ENCODE measurements at regions not wholly inside any gene's neighbourhood (a gene's known extent, or its start where the extent isn't known, plus 50 kb on each side); places are given as distances from the start of the nearest gene placed in this dataset.

- Histone ChIP-seq H3K4me1 (ENCODE audit: control insufficient read depth in 4 of 4, insufficient read depth in 4 of 4, low read length in 3 of 4) (no peaks in the 10 kb centered on the region), H3K27me3 (ENCODE audit: control insufficient read depth in 4 of 4, insufficient read depth in 4 of 4, low read length in 3 of 4) (no peaks in the 10 kb centered on the region), H3K27ac (ENCODE audit: low read depth in 1 of 2, low read length in 2 of 2) (no peak overlapping the region), H3K36me3 (ENCODE audit: control insufficient read depth in 4 of 4, insufficient read depth in 3 of 4, low read depth in 1 of 4, low read length in 3 of 4) (no peaks in the 10 kb centered on the region), H3K4me3 (ENCODE audit: low read depth in 1 of 3, low read length in 3 of 3) (no peak overlapping the region), H3K9ac (ENCODE audit: low read depth in 1 of 2, low read length in 2 of 2) (no peak overlapping the region), H3K9me3 (ENCODE audit: control insufficient read depth in 4 of 4, low read length in 3 of 4) (peaks cover 0 to 12% (median 3%) of the 10 kb centered on the region in 4 donors)
- DNase-seq (ENCODE audit: low spot score): no peak
- TF ChIP-seq NR2F2 (IDR thresholded peaks at IDR 0.05): no peak
- no peak for TF ChIP-seq RXRA (IDR thresholded peaks at IDR 0.05)
- no peak for TF ChIP-seq ZBTB33 (IDR thresholded peaks at IDR 0.05)
- no peak for TF ChIP-seq JUND (IDR thresholded peaks at IDR 0.05)
- TF ChIP-seq, protein P1, sequence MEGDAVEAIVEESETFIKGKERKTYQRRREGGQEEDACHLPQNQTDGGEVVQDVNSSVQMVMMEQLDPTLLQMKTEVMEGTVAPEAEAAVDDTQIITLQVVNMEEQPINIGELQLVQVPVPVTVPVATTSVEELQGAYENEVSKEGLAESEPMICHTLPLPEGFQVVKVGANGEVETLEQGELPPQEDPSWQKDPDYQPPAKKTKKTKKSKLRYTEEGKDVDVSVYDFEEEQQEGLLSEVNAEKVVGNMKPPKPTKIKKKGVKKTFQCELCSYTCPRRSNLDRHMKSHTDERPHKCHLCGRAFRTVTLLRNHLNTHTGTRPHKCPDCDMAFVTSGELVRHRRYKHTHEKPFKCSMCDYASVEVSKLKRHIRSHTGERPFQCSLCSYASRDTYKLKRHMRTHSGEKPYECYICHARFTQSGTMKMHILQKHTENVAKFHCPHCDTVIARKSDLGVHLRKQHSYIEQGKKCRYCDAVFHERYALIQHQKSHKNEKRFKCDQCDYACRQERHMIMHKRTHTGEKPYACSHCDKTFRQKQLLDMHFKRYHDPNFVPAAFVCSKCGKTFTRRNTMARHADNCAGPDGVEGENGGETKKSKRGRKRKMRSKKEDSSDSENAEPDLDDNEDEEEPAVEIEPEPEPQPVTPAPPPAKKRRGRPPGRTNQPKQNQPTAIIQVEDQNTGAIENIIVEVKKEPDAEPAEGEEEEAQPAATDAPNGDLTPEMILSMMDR (IDR thresholded peaks at IDR 0.05; ENCODE audit: low read depth, low read length, missing input control): no peak
- TF ChIP-seq HNF4A (conservative IDR thresholded peaks at IDR 0.05): no peak
- TF ChIP-seq ATF3 (IDR thresholded peaks at IDR 0.05): no peak
- WGBS: 87% methylated on average over 29 of the region's 29 CpGs
Observed at GRCh38 chr2:238600506-238601432, 174.0 kb downstream of the ASB1 start.

- Histone ChIP-seq H3K9ac (ENCODE audit: low read depth in 1 of 2, low read length in 2 of 2) (no peak overlapping the region), H3K27me3 (ENCODE audit: control insufficient read depth in 4 of 4, insufficient read depth in 4 of 4, low read length in 3 of 4) (no peaks in the 10 kb centered on the region), H3K27ac (ENCODE audit: low read depth in 1 of 2, low read length in 2 of 2) (no peak overlapping the region), H3K4me1 (ENCODE audit: control insufficient read depth in 4 of 4, insufficient read depth in 4 of 4, low read length in 3 of 4) (no peaks in the 10 kb centered on the region), H3K4me3 (ENCODE audit: low read depth in 1 of 3, low read length in 3 of 3) (no peak overlapping the region), H3K9me3 (ENCODE audit: control insufficient read depth in 4 of 4, low read length in 3 of 4) (peaks cover 0 to 14% (median 3%) of the 10 kb centered on the region in 4 donors), H3K36me3 (ENCODE audit: control insufficient read depth in 4 of 4, insufficient read depth in 3 of 4, low read depth in 1 of 4, low read length in 3 of 4) (no peaks in the 10 kb centered on the region)
- TF ChIP-seq HNF4A (conservative IDR thresholded peaks at IDR 0.05) (no peak), RXRA (IDR thresholded peaks at IDR 0.05) (no peak), GABPA (IDR thresholded peaks at IDR 0.05 in 1 of 2, conservative IDR thresholded peaks at IDR 0.05 in 1 of 2) (no peak), MAX (IDR thresholded peaks at IDR 0.05) (no peak), SP1 (IDR thresholded peaks at IDR 0.05) (no peak), ZBTB33 (IDR thresholded peaks at IDR 0.05) (no peak), FOXA2 (IDR thresholded peaks at IDR 0.05) (no peak), TAF1 (conservative IDR thresholded peaks at IDR 0.05) (no peak), ATF3 (IDR thresholded peaks at IDR 0.05) (no peak), HNF4G (IDR thresholded peaks at IDR 0.05) (no peak)
- WGBS: 71% methylated on average over 11 of the region's 11 CpGs
- no peak for DNase-seq (ENCODE audit: low spot score)
Observed at GRCh38 chr2:238601433-238602222, 174.9 kb downstream of the ASB1 start.
